PC-9 (cell line): ENCODE measurements at regions not wholly inside any gene's neighbourhood (a gene's known extent, or its start where the extent isn't known, plus 50 kb on each side); places are given as distances from the start of the nearest gene placed in this dataset.

Experiments
- BruUV-seq: library from RNA; stranded (reverse); fragments of 400-500 nt; replicated peaks from 2 replicates; lab custom pipeline; 2021; lab: Mats Ljungman, UMichigan
- CTCF ChIA-PET: fragments of 300-600 bp; sonication (Branson Sonifier 250); formaldehyde crosslinking; loops from one replicate; lab custom pipeline; 2022; ENCODE audit warnings: antibody characterized with exemption; lab: Charles Lee
- POLR2A ChIA-PET: fragments of 300-600 bp; sonication (Branson Sonifier 250); formaldehyde crosslinking; loops from one replicate; lab custom pipeline; 2022; ENCODE audit warnings: antibody characterized with exemption; ENCODE audit not compliant: unreplicated experiment; lab: Charles Lee
- DNase-seq, 2 experiments: peaks; one replicate each; pipeline versions ENCODE4 v3.0.0 to v3.0.0-alpha.2; 2015 to 2022; ENCODE audit warnings: mixed read lengths in 1 of 2
- H2AFZ ChIP-seq: fragments of 200-600 bp; sonication (generic); 2 replicates; pipeline ENCODE4 v1.8.1; 2017; ENCODE audit warnings: antibody characterized with exemption
- H3F3A ChIP-seq: fragments of 200-600 bp; sonication (generic); 2 replicates; pipeline ENCODE4 v1.8.1; 2017; ENCODE audit warnings: antibody characterized with exemption, mild to moderate bottlenecking, low read depth; ENCODE audit not compliant: insufficient read depth
- H3K27ac ChIP-seq: fragments of 200-600 bp; sonication (generic); 2 replicates; pipeline ENCODE4 v1.6.1; 2016; ENCODE audit warnings: mixed run types
- H3K27me3 ChIP-seq: fragments of 200-600 bp; sonication (generic); 2 replicates; pipeline ENCODE4 v1.6.1; 2016; ENCODE audit warnings: low read depth, mixed run types; ENCODE audit not compliant: insufficient read depth
- H3K36me3 ChIP-seq: fragments of 200-600 bp; sonication (generic); 2 replicates; pipeline ENCODE4 v1.6.1; 2016; ENCODE audit warnings: low read depth, mixed run types
- H3K4me1 ChIP-seq: fragments of 200-600 bp; sonication (generic); replicated peaks from 2 replicates; pipeline ENCODE4 v1.6.1; 2016; ENCODE audit warnings: mixed run types; ENCODE audit not compliant: insufficient read depth
- H3K4me2 ChIP-seq: fragments of 200-600 bp; sonication (generic); 2 replicates; pipeline ENCODE4 v1.6.1; 2017; ENCODE audit warnings: mixed run types
- H3K4me3 ChIP-seq: fragments of 200-600 bp; sonication (generic); 2 replicates; pipeline ENCODE4 v1.6.1; 2016; ENCODE audit warnings: mixed run types
- H3K79me2 ChIP-seq: fragments of 200-600 bp; sonication (generic); 2 replicates; pipeline ENCODE4 v1.6.1; 2017; ENCODE audit warnings: low read depth, mixed run types
- H3K9me2 ChIP-seq: fragments of 200-600 bp; sonication (generic); 2 replicates; pipeline ENCODE4 v1.8.1; 2017; ENCODE audit warnings: mild to moderate bottlenecking; ENCODE audit not compliant: insufficient read depth
- H3K9me3 ChIP-seq: fragments of 200-600 bp; sonication (generic); 2 replicates; pipeline ENCODE4 v1.8.1; 2016; ENCODE audit warnings: low read depth; ENCODE audit not compliant: insufficient read depth
- H4K20me1 ChIP-seq: fragments of 200-600 bp; sonication (generic); 2 replicates; pipeline ENCODE4 v1.8.1; 2017; ENCODE audit not compliant: insufficient read depth
- EZH2 ChIP-seq: fragments of 200-600 bp; sonication (generic); IDR thresholded peaks from 2 replicates; pipeline ENCODE4 v1.8.0; 2017; ENCODE audit warnings: antibody characterized with exemption, low read depth
- intact Hi-C: fragments of 100-400 bp; cut with micrococcal nuclease; formaldehyde crosslinking; loops from one replicate; pipeline ENCODE4 v1.10.0; 2022; ENCODE audit not compliant: unreplicated experiment
- TF ChIP-seq, protein P1 (sequence below): fragments of 200-600 bp; sonication (generic); conservative IDR thresholded peaks from 2 replicates; pipeline ENCODE4 v1.6.1; 2017; ENCODE audit warnings: mixed run types, antibody characterized with exemption, mild to moderate bottlenecking, moderate library complexity

DNA sequence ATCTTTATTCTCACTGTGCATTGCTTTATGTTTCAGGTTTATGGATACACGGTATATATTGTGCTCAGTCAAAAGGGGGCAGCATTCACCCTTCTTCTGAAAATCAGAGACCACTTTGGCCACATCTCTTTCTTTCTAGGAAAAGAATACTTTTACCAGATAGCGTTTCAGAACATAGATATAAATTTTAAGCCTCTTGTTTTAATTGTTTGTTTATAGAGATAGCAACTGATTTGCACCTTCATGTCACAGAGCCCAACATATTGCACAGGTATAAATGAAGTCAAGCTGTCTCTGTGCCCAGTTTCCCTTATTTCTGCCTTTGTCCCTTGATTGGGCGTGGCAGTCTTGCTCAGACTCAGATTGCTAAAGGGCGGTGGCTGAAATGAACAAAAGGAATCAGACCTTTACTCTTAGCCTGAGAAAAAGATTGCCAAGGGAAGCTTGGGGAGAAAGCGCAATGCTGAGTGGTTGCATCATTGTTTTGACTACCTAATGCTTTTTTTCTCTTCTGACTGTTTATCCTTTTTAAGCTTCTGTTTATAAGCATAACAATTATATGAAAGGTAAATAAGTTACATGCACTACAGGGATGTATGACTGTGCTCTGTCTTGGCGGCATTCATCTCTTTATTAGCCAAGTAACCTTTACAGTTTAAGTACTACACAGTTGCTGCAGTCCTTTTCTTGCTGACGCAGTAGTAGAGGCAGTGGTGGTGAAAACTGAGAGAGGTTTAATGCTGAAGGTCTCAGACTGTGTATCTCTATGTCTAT lies 70.8 kb upstream of the ZBTB20 start:
- Histone ChIP-seq H3K4me1 (peaks cover 7% of the 10 kb centered on the region), H3K36me3 (no peaks in the 10 kb centered on the region), H4K20me1 (no peaks in the 10 kb centered on the region), H2AFZ (no peak overlapping the region), H3K4me2 (peak overlapping the region; percentile 26; the same call in 1 of the 2 replicates), H3K4me3 (no peak overlapping the region), H3K27me3 (no peaks in the 10 kb centered on the region), H3F3A (no peaks in the 10 kb centered on the region), H3K27ac (no peak overlapping the region), H3K79me2 (no peaks in the 10 kb centered on the region), H3K9me3 (no peaks in the 10 kb centered on the region), H3K9me2 (no peaks in the 10 kb centered on the region)
- TF ChIP-seq EZH2, result no peak
- TF ChIP-seq, protein P1, sequence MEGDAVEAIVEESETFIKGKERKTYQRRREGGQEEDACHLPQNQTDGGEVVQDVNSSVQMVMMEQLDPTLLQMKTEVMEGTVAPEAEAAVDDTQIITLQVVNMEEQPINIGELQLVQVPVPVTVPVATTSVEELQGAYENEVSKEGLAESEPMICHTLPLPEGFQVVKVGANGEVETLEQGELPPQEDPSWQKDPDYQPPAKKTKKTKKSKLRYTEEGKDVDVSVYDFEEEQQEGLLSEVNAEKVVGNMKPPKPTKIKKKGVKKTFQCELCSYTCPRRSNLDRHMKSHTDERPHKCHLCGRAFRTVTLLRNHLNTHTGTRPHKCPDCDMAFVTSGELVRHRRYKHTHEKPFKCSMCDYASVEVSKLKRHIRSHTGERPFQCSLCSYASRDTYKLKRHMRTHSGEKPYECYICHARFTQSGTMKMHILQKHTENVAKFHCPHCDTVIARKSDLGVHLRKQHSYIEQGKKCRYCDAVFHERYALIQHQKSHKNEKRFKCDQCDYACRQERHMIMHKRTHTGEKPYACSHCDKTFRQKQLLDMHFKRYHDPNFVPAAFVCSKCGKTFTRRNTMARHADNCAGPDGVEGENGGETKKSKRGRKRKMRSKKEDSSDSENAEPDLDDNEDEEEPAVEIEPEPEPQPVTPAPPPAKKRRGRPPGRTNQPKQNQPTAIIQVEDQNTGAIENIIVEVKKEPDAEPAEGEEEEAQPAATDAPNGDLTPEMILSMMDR, result peak; percentile 84
- POLR2A ChIA-PET, result no interaction called here
- intact Hi-C loops, result loop anchor here (1.0 to 2.0 kb wide), 5 partner anchors 219 to 601 kb away; no protein-coding TSS in a partner anchor
- BruUV-seq, result no TSS peak
- DNase-seq, result peak; percentile 40 to 51
- CTCF ChIA-PET, result interaction anchor here (0.6 to 1.4 kb wide), 6 partner anchors 71 to 600 kb away, joined by 3 to 11 read pairs (median 4); partner anchors contain the start of gene ZBTB20

DNA sequence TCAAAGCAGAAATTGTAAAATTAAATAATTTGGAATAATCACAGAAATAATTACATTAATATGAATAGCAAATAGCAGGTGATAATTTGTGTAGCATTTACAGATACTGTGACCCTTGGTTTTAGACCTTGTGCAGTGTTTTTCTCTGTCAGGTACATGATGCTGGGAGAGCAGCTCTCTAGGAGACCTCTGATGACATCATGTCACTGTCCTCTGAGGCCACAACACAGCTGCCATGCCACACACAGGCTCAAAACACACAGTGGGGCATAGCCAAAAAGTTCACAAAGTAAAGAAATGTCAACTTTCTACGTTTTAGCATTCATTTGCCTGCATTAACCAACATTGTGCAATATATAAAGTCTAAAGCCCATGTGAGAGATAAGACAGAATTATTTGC lies 71.8 kb upstream of the ZBTB20 start:
- TF ChIP-seq, protein P1, result no peak
- TF ChIP-seq EZH2, result no peak
- Histone ChIP-seq H3K27me3 (no peaks in the 10 kb centered on the region), H3F3A (no peaks in the 10 kb centered on the region), H3K9me2 (no peaks in the 10 kb centered on the region), H3K4me2 (no peak overlapping the region), H3K27ac (no peak overlapping the region), H3K36me3 (no peaks in the 10 kb centered on the region), H3K4me3 (no peak overlapping the region), H3K4me1 (peaks cover 7% of the 10 kb centered on the region), H3K9me3 (no peaks in the 10 kb centered on the region), H4K20me1 (no peaks in the 10 kb centered on the region), H3K79me2 (no peaks in the 10 kb centered on the region), H2AFZ (no peak overlapping the region)
- BruUV-seq, result no TSS peak
- intact Hi-C loops, result loop anchor here (2.0 kb wide), 1 partner anchor 218 kb away; no protein-coding TSS in a partner anchor
- POLR2A ChIA-PET, result no interaction called here
- DNase-seq, result no peak
- CTCF ChIA-PET, result no interaction called here

DNA sequence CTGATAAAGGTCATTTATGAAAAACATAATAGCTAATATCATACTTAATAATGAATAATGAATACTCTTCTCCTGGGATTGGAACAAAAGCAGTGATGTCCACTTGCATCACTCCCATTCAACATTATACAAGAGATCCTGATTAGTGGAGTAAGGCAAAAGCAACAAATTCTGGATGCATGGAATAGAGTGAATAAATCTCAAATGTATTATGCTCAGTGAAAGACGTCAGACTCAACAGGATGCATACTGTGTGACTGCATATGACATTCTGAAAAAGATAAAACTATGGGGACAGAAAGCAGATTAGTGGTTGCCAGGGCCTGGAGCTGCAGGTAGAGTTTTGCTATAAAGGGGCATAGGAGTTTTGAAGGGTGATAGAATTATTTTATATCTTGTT lies 77.6 kb upstream of the ZBTB20 start:
- Histone ChIP-seq H3K4me1 (no peaks in the 10 kb centered on the region), H3K27me3 (no peaks in the 10 kb centered on the region), H3K4me2 (no peak overlapping the region), H4K20me1 (no peaks in the 10 kb centered on the region), H3K36me3 (no peaks in the 10 kb centered on the region), H3K9me2 (no peaks in the 10 kb centered on the region), H3K4me3 (no peak overlapping the region), H3F3A (no peaks in the 10 kb centered on the region), H3K9me3 (no peaks in the 10 kb centered on the region), H2AFZ (no peak overlapping the region), H3K27ac (no peak overlapping the region), H3K79me2 (no peaks in the 10 kb centered on the region)
- DNase-seq, result no peak
- POLR2A ChIA-PET, result no interaction called here
- intact Hi-C loops, result no loop called here
- TF ChIP-seq, protein P1, result no peak
- TF ChIP-seq EZH2, result no peak
- BruUV-seq, result no TSS peak
- CTCF ChIA-PET, result no interaction called here
